Testis (tissue), 2 donors: ENCODE measurements at regions not wholly inside any gene's neighbourhood (a gene's known extent, or its start where the extent isn't known, plus 50 kb on each side); places are given as distances from the start of the nearest gene placed in this dataset.

Experiments used
- DNase-seq: peaks from one replicate; pipeline ENCODE4 v3.0.0-alpha.2; 2019
- H3K27ac ChIP-seq, 2 donors: fragments of 200-600 bp; sonication (generic); one replicate each; pipeline ENCODE4 v1.5.1; 2019
- H3K27me3 ChIP-seq: fragments of 200-600 bp; sonication (generic); one replicate; pipeline ENCODE4 v1.5.1; 2019
- H3K36me3 ChIP-seq: fragments of 200-600 bp; sonication (generic); one replicate; pipeline ENCODE4 v1.5.1; 2017; ENCODE audit warnings: low read depth; ENCODE audit errors: missing control alignments
- H3K4me1 ChIP-seq: fragments of 200-600 bp; sonication (generic); one replicate; pipeline ENCODE4 v1.5.1; 2019
- H3K4me3 ChIP-seq, 2 donors: fragments of 200-600 bp; sonication (generic); one replicate each; pipeline ENCODE4 v1.5.1; 2017 to 2019
- H3K9me3 ChIP-seq: fragments of 200-600 bp; sonication (generic); one replicate; pipeline ENCODE4 v1.5.1; 2017
- CTCF ChIP-seq, 3 experiments: fragments of 450-650 bp in 2 of 3; fragments of 200-600 bp in 1 of 3; sonication (generic) in 1 of 3; IDR thresholded peaks; one replicate each; pipeline ENCODE4 v1.5.1; 2016 to 2019; ENCODE audit warnings: antibody characterized with exemption in 3 of 3, mild to moderate bottlenecking in 2 of 3, moderate library complexity in 1 of 3
- POLR2A ChIP-seq: fragments of 450-650 bp; IDR thresholded peaks from one replicate; pipeline ENCODE4 v1.6.1; 2017; ENCODE audit warnings: antibody characterized with exemption, mild to moderate bottlenecking, moderate library complexity
- WGBS, 2 donors: methylation state at CpG; one replicate each; pipeline ENCODE4 v1.1.5; 2018; 5-methylcytosine and 5-hydroxymethylcytosine counted together
- intact Hi-C: fragments of 100-400 bp; cut with DNase I; formaldehyde crosslinking; loops from one replicate; pipeline ENCODE4 v1.15.1; 2023; ENCODE audit warnings: low total_unique reads

GRCh38 chr1:23615852-23616251, 56.6 kb upstream of the ID3 start:
- Histone ChIP-seq H3K9me3 (no peaks in the 10 kb centered on the region), H3K4me1 (peaks cover 3% of the 10 kb centered on the region), H3K4me3 (no peak overlapping the region), H3K27ac (no peak overlapping the region), H3K27me3 (no peaks in the 10 kb centered on the region), H3K36me3 (no peaks in the 10 kb centered on the region)
- intact Hi-C loops = no loop called here
- TF ChIP-seq POLR2A (no peak), CTCF (IDR thresholded peaks at IDR 0.05) (no peak)
- 63 to 74% methylated on average over 3 of the region's 3 CpGs for WGBS, 2 donors
- DNase-seq = no peak

GRCh38 chr1:23615423-23615822, 56.1 kb upstream of the ID3 start:
- Histone ChIP-seq H3K36me3 (no peaks in the 10 kb centered on the region), H3K4me3 (no peak overlapping the region), H3K4me1 (peaks cover 3% of the 10 kb centered on the region), H3K27me3 (no peaks in the 10 kb centered on the region), H3K27ac (no peak overlapping the region), H3K9me3 (no peaks in the 10 kb centered on the region)
- DNase-seq = no peak
- no peak for TF ChIP-seq POLR2A
- no peak for TF ChIP-seq CTCF (IDR thresholded peaks at IDR 0.05)
- intact Hi-C loops = no loop called here
- 46 to 56% methylated on average over 6 of the region's 6 CpGs for WGBS, 2 donors

- Histone ChIP-seq H3K9me3 (no peaks in the 10 kb centered on the region), H3K36me3 (no peaks in the 10 kb centered on the region), H3K4me1 (no peaks in the 10 kb centered on the region), H3K27ac (no peak overlapping the region), H3K4me3 (no peak overlapping the region), H3K27me3 (no peaks in the 10 kb centered on the region)
- 93 to 95% methylated on average over 4 to 8 of the region's 8 CpGs for WGBS, 2 donors
- DNase-seq = no peak
- intact Hi-C loops = no loop called here
- TF ChIP-seq CTCF (IDR thresholded peaks at IDR 0.05) (no peak), POLR2A (no peak)
Measured at GRCh38 chr1:23614032-23614660, 54.8 kb upstream of the ID3 start.

- no peaks in the 10 kb centered on the region for H3K27me3 ChIP-seq
- H3K4me3 ChIP-seq = no peak overlapping the region
- TF ChIP-seq CTCF (IDR thresholded peaks at IDR 0.05) (no peak), POLR2A (no peak)
- no peaks in the 10 kb centered on the region for H3K36me3 ChIP-seq
- no peak for DNase-seq
- H3K27ac ChIP-seq = no peak overlapping the region
- WGBS, 2 donors = 75 to 84% methylated on average over 11 to 12 of the region's 12 CpGs
- H3K9me3 ChIP-seq = no peaks in the 10 kb centered on the region
- intact Hi-C loops = no loop called here
- H3K4me1 ChIP-seq = no peaks in the 10 kb centered on the region
Measured at GRCh38 chr1:23613191-23614031, 54.1 kb upstream of the ID3 start.
